Brain microvascular endothelial cell (primary cell): ENCODE measurements at regions not wholly inside any gene's neighbourhood (a gene's known extent, or its start where the extent isn't known, plus 50 kb on each side); places are given as distances from the start of the nearest gene placed in this dataset.

Experiments used
- DNase-seq: peaks from one replicate; pipeline ENCODE4 v3.0.0-alpha.2; 2020
- H3K27ac ChIP-seq: fragments of 250-450 bp; sonication (Bioruptor Pico); 2 replicates; pipeline ENCODE4 v1.5.1; 2020; ENCODE audit warnings: mild to moderate bottlenecking, moderate library complexity
- H3K27me3 ChIP-seq: fragments of 250-450 bp; sonication (Bioruptor Pico); replicated peaks from 2 replicates; pipeline ENCODE4 v1.5.1; 2020; ENCODE audit warnings: mild to moderate bottlenecking
- H3K36me3 ChIP-seq: fragments of 250-450 bp; sonication (Bioruptor Pico); replicated peaks from 2 replicates; pipeline ENCODE4 v1.5.1; 2020; ENCODE audit warnings: mild to moderate bottlenecking
- H3K4me3 ChIP-seq: 2 replicates; pipeline ENCODE4 v1.5.1; 2011; ENCODE audit warnings: low read depth, mild to moderate bottlenecking, control low read depth, low read length, moderate library complexity
- CTCF ChIP-seq: IDR thresholded peaks from 2 replicates; pipeline ENCODE4 v1.5.1; 2011; ENCODE audit warnings: low read depth, mild to moderate bottlenecking, moderate library complexity, low read length, control low read depth, inconsistent platforms; ENCODE audit errors: missing control alignments
- in situ Hi-C: cut with HindIII; loops from 2 replicates; pipeline ENCODE4 v1.10.0; 2017; ENCODE audit warnings: low sequenced_read_pairs, low pct_ligation_motif_present

- Histone ChIP-seq H3K4me3 (no peak overlapping the region), H3K27ac (no peak overlapping the region), H3K27me3 (no peaks in the 10 kb centered on the region), H3K36me3 (no peaks in the 10 kb centered on the region)
- in situ Hi-C loops = loop anchor here (25.0 kb wide), 1 partner anchor 480 kb away; the partner anchor contains the start of gene TBX3
- peak; percentile 50 for TF ChIP-seq CTCF
- peak; percentile 22 for DNase-seq
These were observed 482.8 kb upstream of the TBX3 start for GRCh38 chr12:115166698-115167315.

GRCh38 chr12:115163710-115164109 is 479.7 kb upstream of the TBX3 start:
- H3K27ac ChIP-seq = no peak overlapping the region
- H3K27me3 ChIP-seq = no peaks in the 10 kb centered on the region
- TF ChIP-seq CTCF = no peak
- DNase-seq = no peak
- H3K4me3 ChIP-seq = no peak overlapping the region
- in situ Hi-C loops = loop anchor here (25.0 kb wide), 1 partner anchor 476 kb away; the partner anchor contains the start of gene TBX3
- no peaks in the 10 kb centered on the region for H3K36me3 ChIP-seq

- Histone ChIP-seq H3K27ac (no peak overlapping the region), H3K27me3 (no peaks in the 10 kb centered on the region), H3K36me3 (no peaks in the 10 kb centered on the region), H3K4me3 (no peak overlapping the region)
- DNase-seq = no peak
- TF ChIP-seq CTCF = no peak
- in situ Hi-C loops = loop anchor here (25.0 kb wide), 1 partner anchor 473 kb away; the partner anchor contains the start of gene TBX3
These were observed 476.5 kb upstream of the TBX3 start for GRCh38 chr12:115160271-115161128.

- H3K36me3 ChIP-seq = no peaks in the 10 kb centered on the region
- no peak for TF ChIP-seq CTCF
These were observed 474.8 kb upstream of the TBX3 start for GRCh38 chr12:115158816-115159215.

GRCh38 chr12:115155665-115156645 is 472.0 kb upstream of the TBX3 start:
- no peaks in the 10 kb centered on the region for H3K27me3 ChIP-seq
- peak overlapping the region; percentile 40 for H3K27ac ChIP-seq
- no peak for TF ChIP-seq CTCF
- in situ Hi-C loops = loop anchor here (25.0 kb wide), 1 partner anchor 469 kb away; the partner anchor contains the start of gene TBX3
- H3K36me3 ChIP-seq = no peaks in the 10 kb centered on the region
- DNase-seq = peak; percentile 68
- no peak overlapping the region for H3K4me3 ChIP-seq

More at GRCh38 chr12:115158816-115159215, 474.8 kb upstream of the TBX3 start:
- H3K27me3 ChIP-seq = no peaks in the 10 kb centered on the region
- no peak for DNase-seq
- in situ Hi-C loops = loop anchor here (25.0 kb wide), 1 partner anchor 472 kb away; the partner anchor contains the start of gene TBX3
- no peak overlapping the region for H3K27ac ChIP-seq
- no peak overlapping the region for H3K4me3 ChIP-seq
